GM18508 (cell line): ENCODE measurements at regions not wholly inside any gene's neighbourhood (a gene's known extent, or its start where the extent isn't known, plus 50 kb on each side); places are given as distances from the start of the nearest gene placed in this dataset.
"Not testable (repeated sequence)": the region's sequence is repeated elsewhere in the genome, so short reads cannot be mapped to it uniquely, and the experiment has no call there.

Experiments
- ATAC-seq: cut with Tn5 transposase; IDR thresholded peaks from one replicate; pipeline ENCODE4 v1.9.1; 2021; ENCODE audit warnings: moderate number of reproducible peaks; ENCODE audit not compliant: insufficient read depth, unreplicated experiment

DNA sequence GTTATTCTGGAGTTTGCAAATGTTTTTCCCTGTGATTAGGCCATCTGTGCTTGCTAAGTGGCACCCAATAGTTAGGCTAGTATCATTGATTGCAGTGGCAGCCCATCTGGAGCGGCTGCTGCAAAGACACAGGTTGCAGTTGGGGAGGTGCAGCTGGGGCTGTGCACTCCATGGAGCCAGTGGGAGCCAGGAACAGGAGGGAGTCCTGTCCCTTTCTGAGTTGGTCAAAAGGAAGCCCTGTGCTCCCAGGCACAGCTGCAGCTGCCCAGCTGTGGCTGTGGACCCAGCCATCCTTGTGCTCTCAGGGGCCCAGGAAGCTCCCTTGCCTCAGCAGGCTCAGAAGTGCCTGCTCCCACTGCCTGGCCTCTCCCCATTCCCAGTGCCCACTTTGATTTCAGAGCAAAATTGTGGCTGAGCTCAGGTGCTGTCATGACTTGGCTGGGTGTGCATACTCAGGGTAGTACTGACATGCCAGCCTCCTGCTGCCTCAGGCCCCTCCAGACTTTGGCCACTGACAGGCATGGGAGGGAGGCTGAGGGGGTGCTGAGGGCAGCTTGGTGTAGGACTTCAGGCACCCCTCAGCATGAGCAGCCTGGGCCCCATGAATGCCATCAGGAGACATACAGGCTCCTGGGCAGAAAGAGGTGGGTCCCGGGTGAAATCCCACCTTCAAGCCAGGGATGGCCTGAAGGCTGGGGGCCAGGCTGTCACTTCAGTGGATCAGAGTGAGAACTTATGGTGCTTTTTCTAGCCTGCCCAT lies 270.6 kb downstream of the PCDH20 start:
- no peak for ATAC-seq

GRCh38 chr13:61144301-61144700 lies 271.3 kb downstream of the PCDH20 start:
- ATAC-seq: no peak

- ATAC-seq: no peak
Measured at GRCh38 chr13:61142506-61142905, 273.1 kb downstream of the PCDH20 start.

DNA sequence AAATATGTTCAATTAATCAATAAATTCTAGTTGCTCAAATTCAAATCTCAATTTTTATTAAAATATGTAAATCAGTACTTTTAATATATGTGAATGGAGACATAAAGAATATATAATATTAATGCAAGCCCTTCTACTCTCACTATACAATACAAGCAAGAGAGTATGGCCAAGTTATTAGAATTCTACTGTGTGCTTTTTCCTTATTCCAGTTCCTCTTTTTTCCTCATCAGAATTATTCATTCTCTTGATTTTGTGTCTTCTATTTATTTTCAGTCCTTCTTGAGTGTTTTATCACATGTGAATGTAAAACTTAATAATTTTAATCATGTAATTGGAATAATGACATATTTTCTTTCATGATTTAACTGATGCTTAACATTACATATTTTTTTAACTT lies 276.8 kb downstream of the PCDH20 start:
- ATAC-seq: no peak

- ATAC-seq: no peak
Measured at GRCh38 chr13:61136515-61136914, 279.1 kb downstream of the PCDH20 start.

GRCh38 chr13:61136093-61136492 lies 279.6 kb downstream of the PCDH20 start:
- ATAC-seq: no peak

- no peak for ATAC-seq
Measured at GRCh38 chr13:61135583-61135982, 280.1 kb downstream of the PCDH20 start.

DNA sequence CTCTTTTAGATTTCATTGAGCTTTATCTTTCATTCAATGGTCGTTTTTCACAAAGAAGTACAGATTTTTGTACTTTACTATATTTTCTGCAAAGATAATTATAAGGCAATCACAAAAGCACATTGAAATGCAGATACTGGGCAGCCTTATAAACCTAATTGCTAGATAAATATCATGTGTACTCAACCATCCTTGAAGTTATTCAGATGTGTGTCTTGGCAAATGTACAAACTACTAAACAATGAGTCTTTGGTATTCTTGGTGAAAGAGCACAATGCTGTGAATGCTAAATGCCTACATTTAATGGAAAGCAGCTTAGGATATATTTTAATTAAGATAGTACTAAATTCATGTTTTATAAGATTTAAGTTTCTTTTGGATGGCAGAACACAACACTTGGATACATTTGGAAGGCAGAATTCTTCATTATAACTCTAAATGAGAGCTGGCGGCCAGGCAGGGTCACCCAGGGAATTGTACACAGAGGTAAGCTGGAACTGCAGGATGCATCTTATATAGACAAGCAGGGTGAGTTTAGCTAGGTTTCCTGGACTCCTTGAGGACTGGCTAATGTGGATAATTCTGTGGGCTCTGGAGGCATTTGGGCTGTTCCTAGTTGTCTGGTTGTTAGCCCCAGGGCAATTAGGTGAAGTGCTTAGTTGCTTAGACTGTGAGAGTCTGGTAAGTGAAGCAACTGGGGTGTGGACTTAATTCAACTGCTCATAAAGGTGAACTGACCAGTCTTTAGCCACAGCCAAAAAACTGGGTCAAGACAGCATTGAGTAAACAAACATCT lies 286.6 kb downstream of the PCDH20 start:
- ATAC-seq: no peak

GRCh38 chr13:61123538-61124289 lies 291.9 kb downstream of the PCDH20 start:
- ATAC-seq: no peak

DNA sequence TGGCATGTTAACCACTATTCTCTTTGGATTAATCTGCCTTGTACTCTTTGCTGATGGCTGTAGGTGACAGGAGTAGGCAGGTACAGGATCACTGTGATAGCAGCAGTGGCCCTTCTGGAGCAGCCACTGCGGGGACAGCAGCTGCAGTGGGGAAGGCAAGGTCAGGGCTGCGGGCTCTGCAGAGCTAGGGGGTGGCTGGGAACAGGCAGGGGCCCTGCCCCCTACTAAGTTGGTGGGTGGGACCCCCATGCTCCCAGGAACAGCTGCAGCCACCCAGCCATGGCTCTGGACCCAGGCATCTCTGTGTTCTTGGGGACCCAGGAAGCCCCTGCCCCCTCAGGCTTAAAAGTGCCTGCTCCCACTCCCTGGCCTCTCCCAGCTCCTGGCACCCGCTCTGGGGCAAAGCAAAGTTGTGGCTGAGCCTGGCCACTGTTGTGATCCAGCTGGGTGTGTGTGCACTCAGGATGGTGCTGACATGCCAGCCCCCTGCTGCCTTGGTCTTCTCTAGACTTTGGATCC lies 302.4 kb downstream of the PCDH20 start:
- ATAC-seq: no peak

- ATAC-seq: no peak
Measured at GRCh38 chr13:61111529-61111928, 304.1 kb downstream of the PCDH20 start.

GRCh38 chr13:61110732-61111131 lies 304.9 kb downstream of the PCDH20 start:
- no peak for ATAC-seq

GRCh38 chr13:61109741-61110140 lies 305.9 kb downstream of the PCDH20 start:
- ATAC-seq: no peak

DNA sequence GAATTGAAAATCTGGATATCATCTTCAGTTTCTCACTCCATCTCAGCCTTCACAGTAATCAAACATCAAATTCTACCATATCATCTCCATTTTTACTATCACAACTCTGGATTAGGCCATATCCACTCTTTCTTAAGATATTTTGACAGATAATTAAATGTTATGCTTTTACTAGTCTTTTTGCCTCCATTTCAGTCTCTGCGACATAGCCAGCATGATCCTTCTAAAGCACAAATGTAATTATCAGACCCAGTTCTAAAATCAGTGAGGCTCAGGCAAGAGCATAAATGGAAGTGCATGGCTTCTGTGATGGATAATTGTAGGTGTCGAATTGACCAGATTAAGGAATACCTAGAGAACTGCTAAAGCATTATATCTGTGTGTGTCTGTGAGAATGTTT lies 307.7 kb downstream of the PCDH20 start:
- ATAC-seq: no peak

GRCh38 chr13:61095885-61096284 lies 319.8 kb downstream of the PCDH20 start:
- no peak for ATAC-seq

GRCh38 chr13:61094865-61095264 lies 320.8 kb downstream of the PCDH20 start:
- ATAC-seq: no peak

GRCh38 chr13:61089894-61090293 lies 325.8 kb downstream of the PCDH20 start:
- not testable (repeated sequence) for ATAC-seq

- ATAC-seq: no peak
Measured at GRCh38 chr13:61086087-61086486, 329.6 kb downstream of the PCDH20 start.

DNA sequence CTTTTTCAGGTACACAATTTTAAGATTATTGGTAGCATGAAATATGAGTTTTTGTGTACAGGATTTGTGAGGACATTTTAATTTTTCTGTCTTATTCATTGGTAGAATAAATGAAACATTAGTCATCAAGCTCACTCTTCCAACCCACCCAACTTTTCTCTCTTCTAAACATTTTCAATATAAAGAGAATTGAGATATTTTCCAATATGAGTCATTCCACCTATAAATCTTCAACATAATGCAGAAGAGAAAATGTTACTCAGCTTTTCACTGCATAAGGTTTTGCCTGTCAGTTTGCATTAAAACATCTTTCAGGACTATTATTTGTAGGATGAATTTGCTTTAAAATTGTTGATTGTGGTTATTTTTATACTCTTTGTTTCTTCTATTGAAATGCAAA lies 330.7 kb downstream of the PCDH20 start:
- ATAC-seq: no peak

- ATAC-seq: no peak
Measured at GRCh38 chr13:61078976-61079770, 336.5 kb downstream of the PCDH20 start.
